Skeletal muscle cell (primary cell): ENCODE measurements at regions not wholly inside any gene's neighbourhood (a gene's known extent, or its start where the extent isn't known, plus 50 kb on each side); places are given as distances from the start of the nearest gene placed in this dataset.
A peak's percentile ranks its signal among the peaks of the same experiment; 100 is the strongest.
"Not testable (repeated sequence)": the region's sequence is repeated elsewhere in the genome, so short reads cannot be mapped to it uniquely, and the experiment has no call there.

ENCODE experiments used
- DNase-seq: peaks from one replicate; pipeline ENCODE4 v3.0.0-alpha.2; 2010; ENCODE audit warnings: low read depth
- H3K4me3 ChIP-seq: 2 replicates; pipeline ENCODE4 v1.5.1; 2011; ENCODE audit warnings: low read depth, mild to moderate bottlenecking, control low read depth, low read length, moderate library complexity

DNA sequence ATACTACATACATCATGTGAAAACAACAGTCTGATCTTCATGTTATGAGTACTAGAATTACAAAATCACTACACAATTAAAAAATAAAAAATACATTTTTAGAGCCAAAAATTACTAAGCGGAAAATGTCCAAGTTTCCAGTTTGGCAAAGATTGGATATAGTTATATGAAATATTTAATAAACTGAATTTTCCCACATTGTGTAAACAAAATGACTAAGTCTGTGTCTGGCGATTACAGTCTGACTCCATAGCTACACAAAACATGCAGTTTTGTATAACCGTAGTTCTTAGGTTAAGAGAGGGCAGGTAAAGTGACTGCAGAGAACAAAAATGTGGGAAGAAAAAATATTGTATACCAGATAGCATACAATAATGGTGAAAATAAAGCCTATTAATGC lies 59.2 kb upstream of the TMEM47 start:
- no peak for DNase-seq
- H3K4me3 ChIP-seq = no peak overlapping the region

DNA sequence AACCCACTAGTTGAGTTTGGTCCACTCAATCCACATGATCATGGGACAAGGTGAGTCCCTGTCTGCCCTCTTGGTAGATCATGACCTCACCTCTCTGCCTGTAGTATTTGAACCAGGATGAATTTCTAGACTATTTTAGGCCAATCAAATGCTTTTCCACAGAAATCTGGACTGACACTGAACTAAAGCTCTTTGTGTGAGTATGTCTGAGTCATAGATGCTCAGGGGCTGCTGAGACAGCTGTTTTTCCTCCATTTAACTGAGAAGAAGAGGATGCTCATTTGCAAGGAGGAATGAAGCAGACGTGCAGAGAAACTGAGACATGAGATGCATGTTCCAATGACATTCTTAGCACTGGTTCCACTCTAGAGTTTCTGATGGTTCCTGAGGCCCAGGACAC lies 77.3 kb upstream of the TMEM47 start:
- H3K4me3 ChIP-seq = no peak overlapping the region
- DNase-seq = peak; percentile 2

DNA sequence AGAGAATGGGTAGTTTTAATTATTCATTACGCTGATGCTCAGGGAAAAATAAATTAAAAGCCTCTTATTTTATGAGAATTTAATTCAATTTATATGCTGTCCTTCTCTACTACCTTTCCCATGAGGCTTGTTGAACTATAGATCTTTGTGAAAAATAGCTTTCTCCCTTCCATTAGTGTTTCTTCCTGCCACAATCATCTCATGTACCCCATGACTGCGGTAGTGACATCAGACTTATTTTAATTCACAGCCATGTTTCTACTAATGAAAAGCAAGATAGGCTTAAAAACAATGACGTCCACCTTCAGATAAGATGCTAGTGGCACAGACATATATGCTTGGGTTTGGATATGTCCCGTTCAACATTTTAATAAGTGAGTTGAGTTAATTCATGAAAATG lies 87.4 kb upstream of the TMEM47 start:
- no peak for DNase-seq
- no peak overlapping the region for H3K4me3 ChIP-seq

DNA sequence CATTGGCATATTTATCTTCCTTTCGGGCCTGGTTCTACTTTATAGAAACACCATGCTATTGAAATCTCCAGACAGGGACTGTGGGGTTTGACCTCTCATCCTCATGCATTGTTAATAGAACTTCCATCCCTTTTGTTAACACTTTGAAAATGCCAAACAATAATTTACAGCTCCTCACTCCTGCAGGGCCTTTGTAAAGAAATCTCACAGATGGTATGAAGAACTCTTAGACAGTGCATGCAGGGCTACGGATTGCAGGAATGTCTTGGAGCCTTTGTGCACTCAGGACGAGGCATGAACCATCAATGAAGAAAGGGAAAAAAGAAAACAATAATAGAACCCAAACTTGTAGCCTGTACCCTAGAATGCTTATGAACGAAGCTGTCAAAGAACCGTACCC lies 92.8 kb upstream of the TMEM47 start:
- H3K4me3 ChIP-seq = no peak overlapping the region
- no peak for DNase-seq

- no peak for DNase-seq
- no peak overlapping the region for H3K4me3 ChIP-seq
These were observed 107.8 kb upstream of the TMEM47 start for GRCh38 chrX:34764852-34765361.

GRCh38 chrX:34768290-34768689 lies 111.2 kb upstream of the TMEM47 start:
- H3K4me3 ChIP-seq = no peak overlapping the region
- no peak for DNase-seq

- no peak overlapping the region for H3K4me3 ChIP-seq
- no peak for DNase-seq
These were observed 113.4 kb upstream of the TMEM47 start for GRCh38 chrX:34770511-34770910.

- H3K4me3 ChIP-seq = no peak overlapping the region
- peak; percentile 18 for DNase-seq
These were observed 121.8 kb upstream of the TMEM47 start for GRCh38 chrX:34778916-34779315.

DNA sequence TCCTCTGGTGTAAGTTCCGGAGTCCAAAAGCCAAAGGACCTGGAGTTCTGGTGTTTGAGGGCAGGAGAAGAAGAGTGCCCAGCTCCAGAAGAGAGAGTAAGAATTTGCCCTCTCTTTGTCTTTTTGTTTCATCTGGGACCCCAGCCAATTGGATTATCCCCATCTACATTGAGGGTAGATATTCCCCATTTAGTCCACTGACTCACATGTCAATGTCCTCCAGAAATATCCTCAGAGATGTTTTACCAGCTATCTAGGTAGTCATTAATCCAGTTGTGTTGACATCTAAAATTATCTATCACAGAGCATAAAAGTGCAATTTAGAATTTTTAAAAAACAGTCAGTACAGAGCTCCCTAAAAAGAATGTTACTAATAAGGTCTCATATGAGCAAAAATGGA lies 132.9 kb upstream of the TMEM47 start:
- DNase-seq = no peak
- H3K4me3 ChIP-seq = no peak overlapping the region

GRCh38 chrX:34805951-34806350 lies 136.6 kb upstream of the FAM47B start:
- no peak for DNase-seq
- no peak overlapping the region for H3K4me3 ChIP-seq

GRCh38 chrX:34809096-34809495 lies 133.5 kb upstream of the FAM47B start:
- H3K4me3 ChIP-seq = no peak overlapping the region
- no peak for DNase-seq

DNA sequence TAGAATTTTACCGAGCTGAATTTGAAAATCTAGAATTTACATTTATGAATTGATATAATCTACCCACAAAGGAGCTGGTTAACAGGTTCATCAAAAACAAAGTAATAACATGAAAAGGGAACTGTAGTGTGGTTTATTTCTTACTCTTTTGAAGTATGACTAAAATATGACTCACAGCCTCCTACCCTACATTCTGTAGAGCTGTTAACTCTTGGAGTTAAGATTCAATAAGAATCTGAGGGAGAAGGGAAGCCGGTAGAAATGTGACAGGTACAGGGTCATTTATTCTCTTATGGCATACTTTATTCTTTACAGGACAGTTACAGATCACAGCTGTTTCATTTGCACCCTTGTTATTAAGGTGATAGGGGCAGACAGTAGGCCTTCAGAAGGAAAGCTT lies 132.2 kb upstream of the FAM47B start:
- no peak overlapping the region for H3K4me3 ChIP-seq
- peak; percentile 2 for DNase-seq

GRCh38 chrX:34810916-34811315 lies 131.7 kb upstream of the FAM47B start:
- DNase-seq = peak; percentile 24
- H3K4me3 ChIP-seq = no peak overlapping the region

DNA sequence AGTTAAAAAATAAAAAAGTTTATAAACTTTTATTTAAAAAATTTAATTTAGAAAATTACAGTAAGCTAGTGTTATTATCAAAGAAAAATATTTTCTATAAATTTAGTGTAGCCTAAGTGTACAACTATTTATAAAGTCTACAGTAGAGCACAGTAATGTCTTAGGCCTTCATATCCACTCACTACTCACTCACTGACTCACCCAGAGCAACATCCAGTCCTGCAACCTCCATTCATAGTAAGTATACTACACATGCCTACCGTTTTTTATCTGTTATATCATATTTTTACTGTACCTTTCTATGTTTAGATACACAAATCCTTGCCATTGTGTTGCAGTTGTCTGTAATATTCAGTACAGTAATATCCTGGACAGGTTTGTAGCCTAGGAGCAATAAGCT lies 129.0 kb upstream of the FAM47B start:
- DNase-seq = no peak
- no peak overlapping the region for H3K4me3 ChIP-seq

DNA sequence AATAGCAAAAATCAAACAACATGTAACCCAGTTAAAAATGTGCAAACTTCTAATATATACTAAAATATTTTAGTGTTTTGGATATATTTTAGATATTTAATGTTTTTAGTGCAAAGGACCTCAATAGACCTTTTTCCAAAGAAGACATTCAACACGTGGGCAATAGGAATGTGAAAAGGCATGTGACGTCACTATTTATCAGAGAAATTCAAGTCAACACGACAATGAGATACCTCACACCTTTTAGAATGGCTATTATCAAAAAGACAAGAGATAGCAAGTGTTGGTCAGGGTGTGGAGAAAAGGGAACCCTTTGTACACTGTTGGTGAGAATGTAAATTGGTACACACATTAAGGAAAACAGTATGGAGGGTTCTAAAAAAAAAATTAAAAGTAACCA lies 115.6 kb upstream of the FAM47B start:
- H3K4me3 ChIP-seq = no peak overlapping the region

DNA sequence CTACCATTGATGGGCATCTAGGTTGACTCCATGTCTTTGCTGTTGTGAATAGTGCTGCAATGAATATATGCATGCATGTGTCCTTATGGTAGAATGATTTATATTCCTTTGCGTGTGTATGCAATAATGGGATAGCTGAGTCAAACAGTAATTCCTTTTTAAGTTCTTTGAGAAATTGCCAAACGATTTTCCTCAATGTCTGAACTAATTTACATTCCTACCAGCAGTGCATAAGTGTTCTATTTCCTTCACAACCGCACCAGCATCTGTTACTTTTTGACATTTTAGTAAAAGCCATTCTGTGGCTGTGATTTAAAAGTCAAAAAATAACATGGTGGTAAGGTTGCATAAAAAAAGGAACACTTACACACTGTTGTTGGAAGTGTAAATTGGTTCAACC lies 103.1 kb upstream of the FAM47B start:
- H3K4me3 ChIP-seq = no peak overlapping the region
- DNase-seq = no peak

More for the DNA sequence above, 115.6 kb upstream of the FAM47B start:
- DNase-seq = no peak

GRCh38 chrX:34841205-34841604 lies 101.4 kb upstream of the FAM47B start:
- DNase-seq, H3K4me3 ChIP-seq: not testable (repeated sequence)

- H3K4me3 ChIP-seq = no peak overlapping the region
- no peak for DNase-seq
These were observed 94.3 kb upstream of the FAM47B start for GRCh38 chrX:34848281-34848680.

- H3K4me3 ChIP-seq = no peak overlapping the region
- DNase-seq = no peak
These were observed 93.2 kb upstream of the FAM47B start for GRCh38 chrX:34849371-34849770.

- no peak overlapping the region for H3K4me3 ChIP-seq
These were observed 83.4 kb upstream of the FAM47B start for GRCh38 chrX:34859191-34859590.

GRCh38 chrX:34863906-34864305 lies 78.7 kb upstream of the FAM47B start:
- no peak for DNase-seq
- H3K4me3 ChIP-seq = no peak overlapping the region

More at GRCh38 chrX:34859191-34859590, 83.4 kb upstream of the FAM47B start:
- DNase-seq = no peak

- DNase-seq = no peak
- H3K4me3 ChIP-seq = no peak overlapping the region
These were observed 76.0 kb upstream of the FAM47B start for GRCh38 chrX:34866646-34867045.
